GM12892 (cell line): ENCODE measurements at regions not wholly inside any gene's neighbourhood (a gene's known extent, or its start where the extent isn't known, plus 50 kb on each side); places are given as distances from the start of the nearest gene placed in this dataset.
"Not testable (repeated sequence)": the region's sequence is repeated elsewhere in the genome, so short reads cannot be mapped to it uniquely, and the experiment has no call there.

ENCODE experiments used
- DNase-seq: peaks from one replicate; pipeline ENCODE4 v3.0.0; 2011; ENCODE audit not compliant: insufficient read length
- FAIRE-seq: peaks from 2 replicates; lab custom pipeline; 2011; peaks lifted over from hg19 to GRCh38; lab: Jason Lieb, UNC
- POLR2A ChIP-seq: IDR thresholded peaks from 2 replicates; pipeline ENCODE4 v1.6.1; 2011; ENCODE audit warnings: low read depth, low read length, control low read depth
- POLR2AphosphoS5 ChIP-seq: IDR thresholded peaks from 2 replicates; pipeline ENCODE4 v1.6.1; 2011; ENCODE audit warnings: low read depth, low read length, control low read depth
- TAF1 ChIP-seq: IDR thresholded peaks from 2 replicates; pipeline ENCODE4 v1.6.1; 2011; ENCODE audit warnings: low read depth, mild to moderate bottlenecking, control low read depth, low read length, borderline replicate concordance

- DNase-seq (no peak), FAIRE-seq (no peak)
- TF ChIP-seq TAF1 = no peak
- no peak for TF ChIP-seq POLR2A
- TF ChIP-seq POLR2AphosphoS5 = no peak
Measured at GRCh38 chr12:97821806-97822205, 359.2 kb downstream of the RMST start.

GRCh38 chr12:97835541-97835940, 372.9 kb downstream of the RMST start:
- no peak for DNase-seq
- TF ChIP-seq POLR2AphosphoS5 (no peak), POLR2A (no peak), TAF1 (no peak)
- no peak for FAIRE-seq

GRCh38 chr12:97837401-97837800, 374.8 kb downstream of the RMST start:
- no peak for DNase-seq
- FAIRE-seq = no peak

GRCh38 chr12:97848051-97848450, 385.4 kb downstream of the RMST start:
- no peak for TF ChIP-seq POLR2AphosphoS5
- no peak for TF ChIP-seq TAF1
- TF ChIP-seq POLR2A = no peak
- FAIRE-seq (no peak), DNase-seq (no peak)

More at GRCh38 chr12:97837401-97837800, 374.8 kb downstream of the RMST start:
- no peak for TF ChIP-seq POLR2AphosphoS5
- TF ChIP-seq POLR2A = no peak
- no peak for TF ChIP-seq TAF1

- FAIRE-seq (no peak), DNase-seq (no peak)
- TF ChIP-seq POLR2AphosphoS5 = no peak
- TF ChIP-seq TAF1 = no peak
- TF ChIP-seq POLR2A = no peak
Measured at GRCh38 chr12:97854477-97854876, 391.9 kb downstream of the RMST start.

GRCh38 chr12:97862072-97862471, 399.5 kb downstream of the RMST start:
- DNase-seq (no peak), FAIRE-seq (no peak)
- no peak for TF ChIP-seq POLR2A
- no peak for TF ChIP-seq POLR2AphosphoS5
- TF ChIP-seq TAF1 = no peak

- DNase-seq (no peak), FAIRE-seq (no peak)
- TF ChIP-seq POLR2AphosphoS5 (no peak), POLR2A (no peak), TAF1 (no peak)
Measured at GRCh38 chr12:97875064-97875463, 412.5 kb downstream of the RMST start.

GRCh38 chr12:97876780-97877179, 414.2 kb downstream of the RMST start:
- TF ChIP-seq POLR2A = no peak
- DNase-seq (no peak), FAIRE-seq (no peak)

GRCh38 chr12:97877404-97877803, 414.8 kb downstream of the RMST start:
- DNase-seq (no peak), FAIRE-seq (no peak)
- no peak for TF ChIP-seq POLR2AphosphoS5
- no peak for TF ChIP-seq TAF1

- TF ChIP-seq POLR2AphosphoS5 (no peak), POLR2A (no peak), TAF1 (no peak)
- FAIRE-seq (no peak), DNase-seq (no peak)
Measured at GRCh38 chr12:97886511-97887176, 424.0 kb downstream of the RMST start.

- not testable (repeated sequence) for DNase-seq, FAIRE-seq
Measured at GRCh38 chr12:97897881-97898280, 435.3 kb downstream of the RMST start.

- no peak for DNase-seq
- no peak for FAIRE-seq
Measured at GRCh38 chr12:97899529-97899928, 436.9 kb downstream of the RMST start.

GRCh38 chr12:97899956-97900355, 437.4 kb downstream of the RMST start:
- no peak for FAIRE-seq
- no peak for TF ChIP-seq POLR2AphosphoS5
- no peak for TF ChIP-seq TAF1
- TF ChIP-seq POLR2A = no peak
- no peak for DNase-seq

More at GRCh38 chr12:97899529-97899928, 436.9 kb downstream of the RMST start:
- TF ChIP-seq POLR2A = no peak
- TF ChIP-seq TAF1 = no peak
